ENCODE measurements at regions not wholly inside any gene's neighbourhood (a gene's known extent, or its start where the extent isn't known, plus 50 kb on each side); places are given as distances from the start of the nearest gene placed in this dataset.

DNA sequence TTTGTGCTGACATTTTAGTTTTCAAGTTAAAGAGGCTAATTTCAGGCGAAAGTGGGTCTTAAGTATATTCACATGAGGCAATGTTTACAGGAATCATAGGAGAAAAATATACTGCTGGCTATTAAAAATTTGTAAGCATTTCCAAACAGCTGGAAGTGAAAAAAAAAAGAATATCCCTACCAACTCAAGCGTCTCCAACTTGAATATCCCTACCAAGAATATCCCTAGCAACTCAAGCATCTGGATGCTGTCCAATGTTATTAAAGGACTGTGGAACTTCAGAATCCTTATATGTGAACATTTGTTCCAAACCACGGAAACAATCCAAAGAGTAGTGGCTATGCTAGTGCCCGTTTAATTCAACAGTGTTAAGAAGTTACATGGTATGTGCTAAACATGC, 1303.0 kb downstream of the GATA3 start:
- Mint-ChIP-seq H3K4me3 (ENCODE audit: unreplicated experiment) (no peak overlapping the region), H3K27ac (ENCODE audit: unreplicated experiment) (no peak overlapping the region), H3K4me1 (ENCODE audit: low read depth, unreplicated experiment) (no peaks in the 10 kb centered on the region), H3K9me3 (ENCODE audit: unreplicated experiment) (no peaks in the 10 kb centered on the region), H3K27me3 (ENCODE audit: insufficient read depth, unreplicated experiment) (peaks cover 5% of the 10 kb centered on the region), H3K36me3 (ENCODE audit: insufficient read depth, unreplicated experiment) (no peaks in the 10 kb centered on the region)
- POLR2A ChIA-PET, result no interaction called here
- intact Hi-C loops (cut with micrococcal nuclease; ENCODE audit: unreplicated experiment), result no loop called here
- no peak overlapping the region for H3K4me3 ChIP-seq (ENCODE audit: low read depth, low read length)
- no peak for DNase-seq
- H3K4me1 ChIP-seq, result no peaks in the 10 kb centered on the region
- TF ChIP-seq, protein P1, sequence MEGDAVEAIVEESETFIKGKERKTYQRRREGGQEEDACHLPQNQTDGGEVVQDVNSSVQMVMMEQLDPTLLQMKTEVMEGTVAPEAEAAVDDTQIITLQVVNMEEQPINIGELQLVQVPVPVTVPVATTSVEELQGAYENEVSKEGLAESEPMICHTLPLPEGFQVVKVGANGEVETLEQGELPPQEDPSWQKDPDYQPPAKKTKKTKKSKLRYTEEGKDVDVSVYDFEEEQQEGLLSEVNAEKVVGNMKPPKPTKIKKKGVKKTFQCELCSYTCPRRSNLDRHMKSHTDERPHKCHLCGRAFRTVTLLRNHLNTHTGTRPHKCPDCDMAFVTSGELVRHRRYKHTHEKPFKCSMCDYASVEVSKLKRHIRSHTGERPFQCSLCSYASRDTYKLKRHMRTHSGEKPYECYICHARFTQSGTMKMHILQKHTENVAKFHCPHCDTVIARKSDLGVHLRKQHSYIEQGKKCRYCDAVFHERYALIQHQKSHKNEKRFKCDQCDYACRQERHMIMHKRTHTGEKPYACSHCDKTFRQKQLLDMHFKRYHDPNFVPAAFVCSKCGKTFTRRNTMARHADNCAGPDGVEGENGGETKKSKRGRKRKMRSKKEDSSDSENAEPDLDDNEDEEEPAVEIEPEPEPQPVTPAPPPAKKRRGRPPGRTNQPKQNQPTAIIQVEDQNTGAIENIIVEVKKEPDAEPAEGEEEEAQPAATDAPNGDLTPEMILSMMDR (IDR thresholded peaks at IDR 0.05; ENCODE audit: insufficient read depth in 1 of 2, low read depth in 1 of 2, low read length in 1 of 2, severe bottlenecking in 1 of 2, unreplicated experiment in 1 of 2), result no peak
- no peaks in the 10 kb centered on the region for H3K9me3 ChIP-seq
- no TSS peak for BruUV-seq (replicated peaks)
- H3K36me3 ChIP-seq (ENCODE audit: control insufficient read depth, insufficient read depth, low read length), result no peaks in the 10 kb centered on the region
- CTCF ChIA-PET, result no interaction called here
- H3K27me3 ChIP-seq (replicated peaks; ENCODE audit: control insufficient read depth, insufficient read depth, low read length), result no peaks in the 10 kb centered on the region

GRCh38 chr10:9362721-9363120, 1308.2 kb downstream of the GATA3 start:
- TF ChIP-seq, protein P1 (IDR thresholded peaks at IDR 0.05; ENCODE audit: insufficient read depth in 1 of 2, low read depth in 1 of 2, low read length in 1 of 2, severe bottlenecking in 1 of 2, unreplicated experiment in 1 of 2), result no peak
- ChIA-PET POLR2A (no interaction called here), CTCF (no interaction called here)
- DNase-seq, result no peak
- peaks cover 12% of the 10 kb centered on the region for H3K9me3 Mint-ChIP-seq (ENCODE audit: unreplicated experiment)
- no peak overlapping the region for H3K4me3 Mint-ChIP-seq (ENCODE audit: unreplicated experiment)
- H3K4me1 Mint-ChIP-seq (ENCODE audit: low read depth, unreplicated experiment), result no peaks in the 10 kb centered on the region
- Histone ChIP-seq H3K4me3 (ENCODE audit: low read depth, low read length) (no peak overlapping the region), H3K27me3 (replicated peaks; ENCODE audit: control insufficient read depth, insufficient read depth, low read length) (no peaks in the 10 kb centered on the region), H3K4me1 (no peaks in the 10 kb centered on the region), H3K36me3 (ENCODE audit: control insufficient read depth, insufficient read depth, low read length) (no peaks in the 10 kb centered on the region), H3K9me3 (no peaks in the 10 kb centered on the region)
- H3K36me3 Mint-ChIP-seq (ENCODE audit: insufficient read depth, unreplicated experiment), result no peaks in the 10 kb centered on the region
- no TSS peak for BruUV-seq (replicated peaks)
- H3K27ac Mint-ChIP-seq (ENCODE audit: unreplicated experiment), result no peak overlapping the region
- intact Hi-C loops (cut with micrococcal nuclease; ENCODE audit: unreplicated experiment), result no loop called here
- H3K27me3 Mint-ChIP-seq (ENCODE audit: insufficient read depth, unreplicated experiment), result peaks cover 10% of the 10 kb centered on the region

GRCh38 chr10:9379183-9379582, 1324.7 kb downstream of the GATA3 start:
- TF ChIP-seq, protein P1 (IDR thresholded peaks at IDR 0.05; ENCODE audit: insufficient read depth in 1 of 2, low read depth in 1 of 2, low read length in 1 of 2, severe bottlenecking in 1 of 2, unreplicated experiment in 1 of 2), result no peak
- CTCF ChIA-PET, result no interaction called here
- H3K27me3 ChIP-seq (replicated peaks; ENCODE audit: control insufficient read depth, insufficient read depth, low read length), result no peaks in the 10 kb centered on the region

More at GRCh38 chr10:9379183-9379582, 1324.7 kb downstream of the GATA3 start:
- no TSS peak for BruUV-seq (replicated peaks)
- Histone ChIP-seq H3K36me3 (ENCODE audit: control insufficient read depth, insufficient read depth, low read length) (no peaks in the 10 kb centered on the region), H3K4me1 (no peaks in the 10 kb centered on the region), H3K9me3 (peaks cover 7% of the 10 kb centered on the region; the same call in 1 of the 2 replicates), H3K4me3 (ENCODE audit: low read depth, low read length) (no peak overlapping the region)
- no peak overlapping the region for H3K4me3 Mint-ChIP-seq (ENCODE audit: unreplicated experiment)
- no peaks in the 10 kb centered on the region for H3K4me1 Mint-ChIP-seq (ENCODE audit: low read depth, unreplicated experiment)
- no peak for DNase-seq
- H3K27me3 Mint-ChIP-seq (ENCODE audit: insufficient read depth, unreplicated experiment), result peaks cover 7% of the 10 kb centered on the region
- POLR2A ChIA-PET, result no interaction called here
- H3K36me3 Mint-ChIP-seq (ENCODE audit: insufficient read depth, unreplicated experiment), result no peaks in the 10 kb centered on the region
- intact Hi-C loops (cut with micrococcal nuclease; ENCODE audit: unreplicated experiment), result no loop called here
- H3K27ac Mint-ChIP-seq (ENCODE audit: unreplicated experiment), result no peak overlapping the region
- no peaks in the 10 kb centered on the region for H3K9me3 Mint-ChIP-seq (ENCODE audit: unreplicated experiment)
